ENCODE measurements at regions not wholly inside any gene's neighbourhood (a gene's known extent, or its start where the extent isn't known, plus 50 kb on each side); places are given as distances from the start of the nearest gene placed in this dataset.
"Not testable (repeated sequence)": the region's sequence is repeated elsewhere in the genome, so short reads cannot be mapped to it uniquely, and the experiment has no call there.

DNA sequence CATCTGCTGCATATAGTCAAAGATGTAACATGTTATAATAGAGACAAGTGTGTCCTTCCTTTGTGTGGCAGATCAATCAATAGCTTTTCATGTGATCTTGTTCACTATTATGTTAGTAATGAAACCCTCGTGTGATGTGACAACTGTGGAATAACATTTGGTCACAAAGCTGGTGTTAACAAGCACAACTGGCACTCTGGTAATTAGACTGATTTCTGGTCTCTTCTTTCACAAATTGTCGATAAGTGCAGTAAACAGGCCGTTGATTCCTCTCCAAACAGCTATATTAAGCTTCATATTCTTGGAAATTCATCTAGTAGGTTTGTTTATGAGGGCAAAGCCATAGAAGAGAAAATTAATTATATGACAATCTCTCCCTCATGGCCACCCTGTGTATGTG is 616.7 kb upstream of the PTBP2 start:
- TF ChIP-seq, protein P1, sequence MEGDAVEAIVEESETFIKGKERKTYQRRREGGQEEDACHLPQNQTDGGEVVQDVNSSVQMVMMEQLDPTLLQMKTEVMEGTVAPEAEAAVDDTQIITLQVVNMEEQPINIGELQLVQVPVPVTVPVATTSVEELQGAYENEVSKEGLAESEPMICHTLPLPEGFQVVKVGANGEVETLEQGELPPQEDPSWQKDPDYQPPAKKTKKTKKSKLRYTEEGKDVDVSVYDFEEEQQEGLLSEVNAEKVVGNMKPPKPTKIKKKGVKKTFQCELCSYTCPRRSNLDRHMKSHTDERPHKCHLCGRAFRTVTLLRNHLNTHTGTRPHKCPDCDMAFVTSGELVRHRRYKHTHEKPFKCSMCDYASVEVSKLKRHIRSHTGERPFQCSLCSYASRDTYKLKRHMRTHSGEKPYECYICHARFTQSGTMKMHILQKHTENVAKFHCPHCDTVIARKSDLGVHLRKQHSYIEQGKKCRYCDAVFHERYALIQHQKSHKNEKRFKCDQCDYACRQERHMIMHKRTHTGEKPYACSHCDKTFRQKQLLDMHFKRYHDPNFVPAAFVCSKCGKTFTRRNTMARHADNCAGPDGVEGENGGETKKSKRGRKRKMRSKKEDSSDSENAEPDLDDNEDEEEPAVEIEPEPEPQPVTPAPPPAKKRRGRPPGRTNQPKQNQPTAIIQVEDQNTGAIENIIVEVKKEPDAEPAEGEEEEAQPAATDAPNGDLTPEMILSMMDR (IDR thresholded peaks at IDR 0.05), result no peak
- DNase-seq (ENCODE audit: low spot score in 2 of 2), result no peak
- Histone ChIP-seq H3K9me3 (no peaks in the 10 kb centered on the region), H3K4me3 (no peak overlapping the region), H3K4me1 (no peaks in the 10 kb centered on the region), H3K36me3 (no peaks in the 10 kb centered on the region), H3K27ac (no peak overlapping the region), H3K27me3 (no peaks in the 10 kb centered on the region)
- intact Hi-C loops (cut with DNase I), result no loop called here

DNA sequence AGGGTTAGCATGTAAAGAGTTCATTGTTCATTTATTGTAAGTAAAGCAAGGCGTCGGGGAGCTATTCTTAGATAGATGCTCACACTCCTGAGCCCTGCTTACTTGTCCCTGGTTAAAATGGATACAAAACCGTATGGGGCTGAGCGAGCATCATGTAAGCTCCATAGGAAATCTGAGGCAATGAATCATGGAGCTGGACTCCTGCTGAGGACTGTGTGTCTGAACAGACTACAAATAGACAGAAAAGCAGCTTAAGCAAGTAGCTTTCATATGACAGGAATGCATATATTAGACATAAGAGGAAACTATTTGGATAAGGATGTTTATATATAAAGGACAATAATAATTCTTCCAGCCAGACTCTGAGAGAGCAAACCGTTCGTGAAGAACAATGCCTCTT is 604.9 kb upstream of the PTBP2 start:
- Histone ChIP-seq H3K4me3 (no peak overlapping the region), H3K27me3 (no peaks in the 10 kb centered on the region), H3K4me1 (no peaks in the 10 kb centered on the region), H3K9me3 (no peaks in the 10 kb centered on the region), H3K27ac (no peak overlapping the region), H3K36me3 (no peaks in the 10 kb centered on the region)
- intact Hi-C loops (cut with DNase I), result no loop called here
- TF ChIP-seq, protein P1 (IDR thresholded peaks at IDR 0.05), result no peak
- no peak for DNase-seq (ENCODE audit: low spot score in 2 of 2)

DNA sequence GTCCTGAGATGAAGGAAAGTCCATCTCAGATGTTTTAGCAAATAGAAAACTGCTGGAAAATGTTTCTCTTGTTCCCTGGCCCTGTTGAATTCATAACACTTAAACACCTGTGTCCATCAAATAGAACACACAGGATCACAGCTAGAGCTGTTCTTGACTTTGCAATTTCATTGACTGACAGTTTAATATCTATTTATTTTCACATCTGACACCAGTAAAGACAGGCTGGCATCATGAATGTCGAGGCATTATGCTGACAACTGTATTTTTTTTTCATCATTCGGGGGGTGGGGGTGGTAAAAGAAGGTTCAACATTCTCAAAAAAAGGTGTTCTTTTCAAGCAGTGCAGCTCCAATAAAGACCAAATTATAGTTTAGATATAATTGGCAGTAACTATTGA is 591.2 kb upstream of the PTBP2 start:
- TF ChIP-seq, protein P1 (IDR thresholded peaks at IDR 0.05), result no peak
- Histone ChIP-seq H3K27ac (no peak overlapping the region), H3K27me3 (no peaks in the 10 kb centered on the region), H3K4me3 (no peak overlapping the region), H3K36me3 (no peaks in the 10 kb centered on the region), H3K9me3 (no peaks in the 10 kb centered on the region), H3K4me1 (no peaks in the 10 kb centered on the region)
- intact Hi-C loops (cut with DNase I), result no loop called here
- DNase-seq (ENCODE audit: low spot score in 2 of 2), result no peak

DNA sequence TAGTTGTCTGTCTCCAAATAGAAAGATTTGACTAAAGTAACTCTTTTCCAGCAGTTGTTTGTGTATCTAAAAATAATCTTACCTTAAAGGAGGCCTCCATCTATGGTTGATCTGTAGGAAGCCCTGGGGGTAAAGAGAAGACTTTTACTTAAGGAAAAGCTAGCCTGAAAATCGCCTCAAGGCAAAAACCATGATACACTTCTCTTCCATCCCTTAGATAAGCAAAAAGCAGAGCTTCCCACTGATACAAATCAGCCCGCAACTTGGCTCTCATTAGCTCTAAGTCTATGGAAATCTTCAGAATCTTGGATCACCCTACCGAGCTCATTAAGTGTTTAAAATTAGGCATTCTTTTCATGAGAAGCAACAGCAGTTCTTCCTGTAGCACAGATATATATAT is 576.9 kb upstream of the PTBP2 start:
- no peaks in the 10 kb centered on the region for H3K36me3 ChIP-seq
- intact Hi-C loops (cut with DNase I), result no loop called here
- no peak overlapping the region for H3K4me3 ChIP-seq
- no peaks in the 10 kb centered on the region for H3K9me3 ChIP-seq
- no peaks in the 10 kb centered on the region for H3K27me3 ChIP-seq
- TF ChIP-seq, protein P1 (IDR thresholded peaks at IDR 0.05), result no peak
- no peak for DNase-seq (ENCODE audit: low spot score in 2 of 2)
- H3K4me1 ChIP-seq, result no peaks in the 10 kb centered on the region
- H3K27ac ChIP-seq, result no peak overlapping the region

DNA sequence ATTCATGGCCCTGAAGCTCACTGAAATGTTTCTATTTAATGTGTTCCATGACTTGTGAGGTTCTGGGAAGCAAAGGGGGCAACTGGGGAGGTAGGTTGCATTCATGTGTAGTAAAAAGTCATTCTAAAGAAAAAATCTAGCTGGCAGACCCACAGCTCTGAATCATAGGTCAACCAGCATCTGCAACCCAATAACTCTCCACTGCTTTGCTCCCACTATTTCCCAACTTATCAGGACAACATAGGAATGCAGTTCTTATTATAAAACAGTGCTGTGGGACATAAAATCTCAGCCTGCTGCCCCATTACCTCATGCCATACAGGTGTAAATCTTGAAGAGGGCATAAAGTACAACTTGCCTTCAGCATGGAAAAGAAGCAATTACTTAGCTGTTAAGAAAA is 576.1 kb upstream of the PTBP2 start:
- no peaks in the 10 kb centered on the region for H3K27me3 ChIP-seq
- no peak for DNase-seq (ENCODE audit: low spot score in 2 of 2)
- TF ChIP-seq, protein P1 (IDR thresholded peaks at IDR 0.05), result no peak
- intact Hi-C loops (cut with DNase I), result no loop called here
- H3K36me3 ChIP-seq, result no peaks in the 10 kb centered on the region
- no peaks in the 10 kb centered on the region for H3K4me1 ChIP-seq
- no peak overlapping the region for H3K27ac ChIP-seq
- no peak overlapping the region for H3K4me3 ChIP-seq
- no peaks in the 10 kb centered on the region for H3K9me3 ChIP-seq

DNA sequence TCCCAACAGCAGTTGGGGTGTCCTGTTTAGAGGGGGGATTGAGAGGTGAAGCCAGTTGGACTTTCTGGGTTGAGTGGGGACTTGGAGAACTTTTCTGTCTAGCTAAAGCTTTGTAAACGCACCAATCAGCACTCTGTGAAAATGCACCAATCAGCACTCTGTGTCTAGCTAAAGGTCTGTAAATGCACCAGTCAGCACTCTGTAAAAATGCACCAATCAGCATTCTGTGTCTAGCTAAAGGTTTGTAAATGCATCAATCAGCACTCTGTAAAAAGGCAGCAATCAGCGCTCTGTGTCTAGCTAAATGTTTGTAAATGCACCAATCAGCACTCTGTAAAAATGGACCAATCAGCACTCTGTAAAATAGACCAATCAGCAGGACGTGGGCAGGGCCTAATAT is 568.6 kb upstream of the PTBP2 start:
- intact Hi-C loops (cut with DNase I); H3K27me3 ChIP-seq; H3K4me3 ChIP-seq; H3K36me3 ChIP-seq; DNase-seq (ENCODE audit: low spot score in 2 of 2); H3K4me1 ChIP-seq; H3K27ac ChIP-seq: not testable (repeated sequence)
- H3K9me3 ChIP-seq, result peaks cover 0 to 18% of the 10 kb centered on the region in 2 donors
